ENCODE measurements at regions not wholly inside any gene's neighbourhood (a gene's known extent, or its start where the extent isn't known, plus 50 kb on each side); places are given as distances from the start of the nearest gene placed in this dataset.

GRCh38 chr18:57273194-57273593, 79.2 kb upstream of the ST8SIA3 start:
- no peak overlapping the region for H3K27ac ChIP-seq (ENCODE audit: low read length)
- TF ChIP-seq EZH2 (IDR thresholded peaks at IDR 0.05; ENCODE audit: low read length, unreplicated experiment) (no peak), EZH2phosphoT487 (IDR thresholded peaks at IDR 0.05; ENCODE audit: borderline replicate concordance, low read length) (no peak), CTCF (conservative IDR thresholded peaks at IDR 0.05; ENCODE audit: low read depth, low read length) (no peak)
- H3K4me1 ChIP-seq (ENCODE audit: insufficient read depth, low read length) = no peaks in the 10 kb centered on the region
- H3K9me2 ChIP-seq (replicated peaks; ENCODE audit: low read length) = no peaks in the 10 kb centered on the region
- BruUV-seq (replicated peaks) = no TSS peak
- no peak for ATAC-seq
- DNase-seq = no peak
- H3K36me3 ChIP-seq (ENCODE audit: low read depth, low read length) = no peaks in the 10 kb centered on the region
- no peak overlapping the region for H3K4me2 ChIP-seq (ENCODE audit: low read length)
- no peak overlapping the region for H2AFZ ChIP-seq (ENCODE audit: low read length)
- CTCF ChIA-PET = no interaction called here
- H3F3A ChIP-seq (ENCODE audit: low read length, unreplicated experiment) = no peaks in the 10 kb centered on the region
- H3K9ac ChIP-seq (ENCODE audit: low read length) = no peak overlapping the region
- H3K79me2 ChIP-seq (ENCODE audit: low read length) = no peaks in the 10 kb centered on the region
- POLR2A ChIA-PET (ENCODE audit: unreplicated experiment) = no interaction called here
- no peaks in the 10 kb centered on the region for H3K9me3 ChIP-seq (ENCODE audit: low read length)
- intact Hi-C loops (cut with micrococcal nuclease) = no loop called here
- H3K27me3 ChIP-seq (ENCODE audit: low read length) = peaks cover 83% of the 10 kb centered on the region
- H4K20me1 ChIP-seq (ENCODE audit: low read length) = no peaks in the 10 kb centered on the region
- H3K4me3 ChIP-seq (ENCODE audit: low read length) = no peak overlapping the region

DNA sequence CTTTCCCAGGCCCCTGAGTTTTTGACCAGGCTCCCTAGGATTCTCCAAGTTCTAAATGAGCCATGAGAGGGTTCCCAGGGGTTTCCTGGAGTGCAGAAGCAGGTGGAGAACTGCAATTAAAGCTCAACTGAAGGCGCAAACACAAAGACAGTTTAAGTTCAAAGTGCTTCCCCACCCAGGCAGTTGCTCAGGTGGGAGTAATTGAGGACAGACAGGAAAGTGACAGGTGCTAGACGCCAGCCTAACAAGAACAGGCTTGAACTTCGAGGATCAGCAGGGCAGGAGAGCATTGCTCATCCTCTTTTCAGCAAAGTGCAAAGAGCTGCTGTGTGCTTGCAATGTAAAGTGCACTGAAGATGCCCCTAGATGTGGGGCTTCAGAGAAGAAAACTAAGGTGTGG, 77.2 kb upstream of the ST8SIA3 start:
- no peaks in the 10 kb centered on the region for H4K20me1 ChIP-seq (ENCODE audit: low read length)
- ChIA-PET CTCF (no interaction called here), POLR2A (ENCODE audit: unreplicated experiment) (no interaction called here)
- H3K27ac ChIP-seq (ENCODE audit: low read length) = no peak overlapping the region
- no peaks in the 10 kb centered on the region for H3F3A ChIP-seq (ENCODE audit: low read length, unreplicated experiment)
- peaks cover 85% of the 10 kb centered on the region for H3K27me3 ChIP-seq (ENCODE audit: low read length)
- no peak for TF ChIP-seq EZH2phosphoT487 (IDR thresholded peaks at IDR 0.05; ENCODE audit: borderline replicate concordance, low read length)
- no peak for TF ChIP-seq CTCF (conservative IDR thresholded peaks at IDR 0.05; ENCODE audit: low read depth, low read length)
- no peak for TF ChIP-seq EZH2 (IDR thresholded peaks at IDR 0.05; ENCODE audit: low read length, unreplicated experiment)
- no peaks in the 10 kb centered on the region for H3K4me1 ChIP-seq (ENCODE audit: insufficient read depth, low read length)
- intact Hi-C loops (cut with micrococcal nuclease) = no loop called here
- no peaks in the 10 kb centered on the region for H3K79me2 ChIP-seq (ENCODE audit: low read length)
- DNase-seq (no peak), ATAC-seq (no peak)
- H3K4me3 ChIP-seq (ENCODE audit: low read length) = no peak overlapping the region
- H2AFZ ChIP-seq (ENCODE audit: low read length) = no peak overlapping the region
- H3K4me2 ChIP-seq (ENCODE audit: low read length) = no peak overlapping the region
- no TSS peak for BruUV-seq (replicated peaks)
- H3K9ac ChIP-seq (ENCODE audit: low read length) = no peak overlapping the region
- no peaks in the 10 kb centered on the region for H3K36me3 ChIP-seq (ENCODE audit: low read depth, low read length)
- no peaks in the 10 kb centered on the region for H3K9me2 ChIP-seq (replicated peaks; ENCODE audit: low read length)
- H3K9me3 ChIP-seq (ENCODE audit: low read length) = no peaks in the 10 kb centered on the region

DNA sequence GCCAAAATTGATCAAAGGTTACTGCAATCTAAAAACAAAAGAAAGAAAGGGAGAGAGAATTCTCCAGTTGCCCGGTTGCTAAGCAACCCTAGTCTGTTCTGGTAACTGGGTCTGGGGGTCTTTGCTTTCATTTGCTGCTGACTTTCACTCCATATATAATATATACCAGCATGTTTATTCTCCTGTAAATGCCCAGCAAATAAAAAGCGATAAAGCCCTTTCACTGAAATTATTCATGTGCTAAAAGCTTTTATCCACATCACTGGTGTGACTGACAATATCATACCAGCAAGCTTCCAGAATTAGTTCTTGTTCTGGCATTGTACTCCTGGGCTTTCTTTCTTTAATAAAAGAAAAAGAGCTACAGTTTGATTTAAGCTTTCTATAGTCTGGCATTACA, 75.5 kb upstream of the ST8SIA3 start:
- Histone ChIP-seq H3F3A (ENCODE audit: low read length, unreplicated experiment) (no peaks in the 10 kb centered on the region), H3K36me3 (ENCODE audit: low read depth, low read length) (no peaks in the 10 kb centered on the region), H4K20me1 (ENCODE audit: low read length) (no peaks in the 10 kb centered on the region), H3K4me2 (ENCODE audit: low read length) (no peak overlapping the region), H3K27ac (ENCODE audit: low read length) (no peak overlapping the region), H3K9me2 (replicated peaks; ENCODE audit: low read length) (no peaks in the 10 kb centered on the region), H3K9me3 (ENCODE audit: low read length) (no peaks in the 10 kb centered on the region), H3K4me1 (ENCODE audit: insufficient read depth, low read length) (no peaks in the 10 kb centered on the region), H3K27me3 (ENCODE audit: low read length) (peaks cover 76% of the 10 kb centered on the region), H2AFZ (ENCODE audit: low read length) (no peak overlapping the region), H3K4me3 (ENCODE audit: low read length) (no peak overlapping the region), H3K9ac (ENCODE audit: low read length) (no peak overlapping the region), H3K79me2 (ENCODE audit: low read length) (no peaks in the 10 kb centered on the region)
- BruUV-seq (replicated peaks) = no TSS peak
- CTCF ChIA-PET = no interaction called here
- DNase-seq (no peak), ATAC-seq (no peak)
- TF ChIP-seq EZH2 (IDR thresholded peaks at IDR 0.05; ENCODE audit: low read length, unreplicated experiment) (no peak), CTCF (conservative IDR thresholded peaks at IDR 0.05; ENCODE audit: low read depth, low read length) (no peak)
- POLR2A ChIA-PET (ENCODE audit: unreplicated experiment) = no interaction called here
- intact Hi-C loops (cut with micrococcal nuclease) = no loop called here
